ENCODE measurements at regions not wholly inside any gene's neighbourhood (a gene's known extent, or its start where the extent isn't known, plus 50 kb on each side); places are given as distances from the start of the nearest gene placed in this dataset.
A peak's percentile ranks its signal among the peaks of the same experiment; 100 is the strongest.

GRCh38 chr1:168631671-168632400, 55.4 kb downstream of the XCL1 start:
- Histone ChIP-seq H3K4me1 (ENCODE audit: control insufficient read depth, insufficient read depth, low read length) (peaks cover 9% of the 10 kb centered on the region), H3K27ac (ENCODE audit: low read depth, low read length) (no peak overlapping the region), H3K4me3 (ENCODE audit: low read length) (no peak overlapping the region), H3K9ac (ENCODE audit: low read length) (no peak overlapping the region), H3K36me3 (ENCODE audit: control insufficient read depth, insufficient read depth, low read length) (no peaks in the 10 kb centered on the region), H3K27me3 (ENCODE audit: control insufficient read depth, insufficient read depth, low read length) (no peaks in the 10 kb centered on the region)

GRCh38 chr1:168634951-168635532, 58.6 kb downstream of the XCL1 start:
- H3K4me3 ChIP-seq (ENCODE audit: low read length), result no peak overlapping the region
- H3K27me3 ChIP-seq (ENCODE audit: control insufficient read depth, insufficient read depth, low read length), result no peaks in the 10 kb centered on the region
- H3K9ac ChIP-seq (ENCODE audit: low read length), result no peak overlapping the region
- peaks cover 9% of the 10 kb centered on the region for H3K4me1 ChIP-seq (ENCODE audit: control insufficient read depth, insufficient read depth, low read length)
- no peaks in the 10 kb centered on the region for H3K36me3 ChIP-seq (ENCODE audit: control insufficient read depth, insufficient read depth, low read length)
- no peak overlapping the region for H3K27ac ChIP-seq (ENCODE audit: low read depth, low read length)

GRCh38 chr1:168636200-168636599, 59.8 kb downstream of the XCL1 start:
- Histone ChIP-seq H3K4me3 (ENCODE audit: low read length) (no peak overlapping the region), H3K36me3 (ENCODE audit: control insufficient read depth, insufficient read depth, low read length) (no peaks in the 10 kb centered on the region), H3K27me3 (ENCODE audit: control insufficient read depth, insufficient read depth, low read length) (no peaks in the 10 kb centered on the region), H3K4me1 (ENCODE audit: control insufficient read depth, insufficient read depth, low read length) (peaks cover 9% of the 10 kb centered on the region), H3K9ac (ENCODE audit: low read length) (no peak overlapping the region), H3K27ac (ENCODE audit: low read depth, low read length) (peak overlapping the region; percentile 47)

DNA sequence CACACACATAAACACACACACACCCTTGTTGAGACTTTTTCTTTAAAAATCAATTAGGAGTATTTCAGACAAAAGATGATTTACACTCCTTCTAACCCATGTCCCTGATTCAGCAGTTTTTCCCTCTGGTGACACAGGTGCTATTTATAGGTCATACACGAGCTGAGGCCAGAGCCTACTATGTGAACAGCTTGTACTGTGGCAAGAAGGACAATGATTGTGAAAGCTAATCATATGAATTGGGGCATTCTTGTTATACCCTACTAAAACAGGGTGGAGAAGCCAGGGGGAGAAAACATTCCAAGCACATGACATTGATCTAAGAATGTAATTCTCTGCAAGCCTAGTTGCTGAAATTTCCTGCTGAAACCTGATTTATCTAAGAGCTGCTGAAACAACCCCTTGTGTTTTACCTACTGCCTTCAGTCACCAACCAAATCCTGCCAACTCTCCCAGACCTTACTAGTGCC, 60.3 kb downstream of the XCL1 start:
- Histone ChIP-seq H3K9ac (ENCODE audit: low read length) (no peak overlapping the region), H3K27ac (ENCODE audit: low read depth, low read length) (peak overlapping the region; percentile 47), H3K27me3 (ENCODE audit: control insufficient read depth, insufficient read depth, low read length) (no peaks in the 10 kb centered on the region), H3K36me3 (ENCODE audit: control insufficient read depth, insufficient read depth, low read length) (no peaks in the 10 kb centered on the region), H3K4me3 (ENCODE audit: low read length) (no peak overlapping the region), H3K4me1 (ENCODE audit: control insufficient read depth, insufficient read depth, low read length) (peaks cover 9% of the 10 kb centered on the region)

DNA sequence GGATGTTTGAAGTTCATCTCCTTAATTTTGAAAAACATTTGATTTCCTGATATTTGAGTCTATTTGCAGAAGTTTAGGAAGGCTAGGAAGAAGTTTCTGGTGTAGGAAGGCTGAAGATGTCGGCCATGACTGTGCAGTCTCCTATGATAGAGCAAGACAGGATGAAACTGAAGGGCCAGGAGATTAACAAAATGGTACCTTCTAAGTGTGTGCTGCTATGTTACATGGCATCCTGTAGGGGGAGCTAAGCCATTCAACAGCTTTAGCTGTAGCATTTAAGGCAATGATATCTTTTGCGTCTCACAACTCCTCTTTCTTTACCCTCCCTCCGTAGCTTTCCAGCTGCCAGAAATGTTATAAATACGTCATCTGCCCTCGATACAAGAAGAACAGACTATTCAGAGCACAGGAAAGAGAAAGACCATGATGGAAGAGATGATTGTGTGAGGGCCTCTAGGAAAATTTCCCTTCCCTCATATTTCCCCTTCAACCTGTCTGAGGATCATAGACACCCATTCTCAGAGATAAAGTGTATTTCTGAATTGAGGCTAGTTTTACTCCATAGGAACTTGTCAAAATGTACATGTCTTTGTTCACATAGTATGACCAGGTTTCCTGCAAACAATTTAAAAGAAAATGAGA, 61.1 kb downstream of the XCL1 start:
- Histone ChIP-seq H3K9ac (ENCODE audit: low read length) (no peak overlapping the region), H3K27ac (ENCODE audit: low read depth, low read length) (no peak overlapping the region), H3K4me1 (ENCODE audit: control insufficient read depth, insufficient read depth, low read length) (peaks cover 9% of the 10 kb centered on the region), H3K4me3 (ENCODE audit: low read length) (no peak overlapping the region), H3K27me3 (ENCODE audit: control insufficient read depth, insufficient read depth, low read length) (no peaks in the 10 kb centered on the region), H3K36me3 (ENCODE audit: control insufficient read depth, insufficient read depth, low read length) (no peaks in the 10 kb centered on the region)

DNA sequence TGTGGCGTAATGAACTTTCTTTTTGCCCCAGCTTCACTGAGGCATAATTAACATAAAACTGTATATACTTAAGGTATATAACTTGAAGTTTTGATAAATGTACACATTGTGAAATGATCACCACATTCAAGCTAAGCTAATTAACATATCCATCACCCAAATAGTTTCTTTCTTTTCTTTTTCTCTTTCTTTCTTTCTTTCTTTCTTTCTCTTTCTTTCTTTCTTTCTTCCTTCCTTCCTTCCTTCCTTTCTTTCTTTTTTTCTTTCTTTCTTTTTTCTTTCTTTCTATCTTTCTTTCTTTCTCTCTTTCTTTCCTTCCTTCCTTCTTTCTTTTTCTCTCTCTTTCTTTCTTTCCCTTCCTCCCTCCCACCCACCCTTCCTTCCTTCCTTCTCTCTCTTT, 62.5 kb downstream of the XCL1 start:
- Histone ChIP-seq H3K36me3 (ENCODE audit: control insufficient read depth, insufficient read depth, low read length) (no peaks in the 10 kb centered on the region), H3K4me1 (ENCODE audit: control insufficient read depth, insufficient read depth, low read length) (peaks cover 9% of the 10 kb centered on the region), H3K4me3 (ENCODE audit: low read length) (no peak overlapping the region), H3K27me3 (ENCODE audit: control insufficient read depth, insufficient read depth, low read length) (no peaks in the 10 kb centered on the region), H3K9ac (ENCODE audit: low read length) (no peak overlapping the region), H3K27ac (ENCODE audit: low read depth, low read length) (no peak overlapping the region)

DNA sequence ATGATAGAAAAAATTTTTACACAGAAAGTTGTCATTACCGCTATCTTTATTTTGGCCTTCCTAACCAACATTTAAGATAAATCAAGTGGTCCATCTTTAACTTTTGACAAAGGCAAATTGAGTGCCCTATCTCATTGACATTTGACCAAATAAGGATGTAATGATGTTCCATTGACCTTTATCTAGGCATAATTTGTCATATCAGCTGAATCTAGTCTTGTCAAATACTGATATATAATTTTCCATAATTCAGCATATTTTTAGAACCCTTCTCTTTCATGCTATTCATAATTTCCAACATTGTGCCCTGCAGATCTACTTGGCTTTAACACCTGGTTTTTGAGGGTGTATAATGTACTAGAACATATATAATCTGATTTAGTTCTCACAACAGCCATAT, 63.8 kb downstream of the XCL1 start:
- H3K27ac ChIP-seq (ENCODE audit: low read depth, low read length), result no peak overlapping the region
- H3K27me3 ChIP-seq (ENCODE audit: control insufficient read depth, insufficient read depth, low read length), result no peaks in the 10 kb centered on the region
- H3K9ac ChIP-seq (ENCODE audit: low read length), result no peak overlapping the region
- no peaks in the 10 kb centered on the region for H3K36me3 ChIP-seq (ENCODE audit: control insufficient read depth, insufficient read depth, low read length)
- peaks cover 5% of the 10 kb centered on the region for H3K4me1 ChIP-seq (ENCODE audit: control insufficient read depth, insufficient read depth, low read length)
- no peak overlapping the region for H3K4me3 ChIP-seq (ENCODE audit: low read length)

DNA sequence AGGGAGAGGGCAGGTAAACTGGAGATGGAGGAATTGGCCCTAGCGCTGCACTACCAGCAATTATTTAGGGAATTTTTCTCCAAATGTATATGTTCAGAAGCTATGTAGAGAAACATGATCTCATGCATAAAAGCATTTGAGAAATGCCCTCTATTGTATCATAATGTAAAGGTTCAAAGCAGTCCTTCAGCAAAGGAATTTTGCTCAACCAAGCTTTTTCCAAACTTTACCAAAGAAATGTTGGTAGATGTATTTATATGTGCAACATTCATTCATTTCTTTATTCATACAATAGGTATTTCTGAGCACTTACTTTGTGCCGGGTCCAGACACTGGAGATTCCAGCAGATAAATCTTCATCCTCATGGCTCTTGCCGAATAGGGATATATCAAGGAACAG, 64.4 kb downstream of the XCL1 start:
- Histone ChIP-seq H3K9ac (ENCODE audit: low read length) (no peak overlapping the region), H3K36me3 (ENCODE audit: control insufficient read depth, insufficient read depth, low read length) (no peaks in the 10 kb centered on the region), H3K27me3 (ENCODE audit: control insufficient read depth, insufficient read depth, low read length) (no peaks in the 10 kb centered on the region), H3K27ac (ENCODE audit: low read depth, low read length) (no peak overlapping the region), H3K4me3 (ENCODE audit: low read length) (no peak overlapping the region), H3K4me1 (ENCODE audit: control insufficient read depth, insufficient read depth, low read length) (peaks cover 4% of the 10 kb centered on the region)

DNA sequence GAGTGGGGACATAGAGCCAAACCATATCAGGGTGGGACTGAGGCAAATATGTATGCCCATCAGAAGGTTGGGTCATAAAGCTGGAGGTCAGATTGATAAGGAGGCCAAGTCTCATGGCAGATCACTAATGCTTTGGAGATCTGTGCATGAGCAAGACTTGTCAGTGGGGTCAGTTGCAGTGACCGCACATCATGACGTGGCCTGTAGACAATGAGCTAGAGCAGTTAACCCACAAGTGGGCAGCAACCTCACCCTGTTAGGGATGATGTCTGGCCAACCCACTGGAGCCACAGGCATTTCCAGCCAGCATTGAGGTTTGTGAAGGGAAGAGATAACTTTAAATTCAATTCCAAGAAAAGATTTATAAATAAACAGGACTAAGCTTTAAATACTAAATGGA, 66.7 kb downstream of the XCL1 start:
- Histone ChIP-seq H3K27ac (ENCODE audit: low read depth, low read length) (no peak overlapping the region), H3K4me1 (ENCODE audit: control insufficient read depth, insufficient read depth, low read length) (no peaks in the 10 kb centered on the region), H3K27me3 (ENCODE audit: control insufficient read depth, insufficient read depth, low read length) (no peaks in the 10 kb centered on the region), H3K36me3 (ENCODE audit: control insufficient read depth, insufficient read depth, low read length) (no peaks in the 10 kb centered on the region), H3K4me3 (ENCODE audit: low read length) (no peak overlapping the region), H3K9ac (ENCODE audit: low read length) (no peak overlapping the region)

All from rectal smooth muscle tissue (tissue), 1 donor.